HG02571 (cell line): ENCODE measurements at regions not wholly inside any gene's neighbourhood (a gene's known extent, or its start where the extent isn't known, plus 50 kb on each side); places are given as distances from the start of the nearest gene placed in this dataset.
"Not testable (repeated sequence)": the region's sequence is repeated elsewhere in the genome, so short reads cannot be mapped to it uniquely, and the experiment has no call there.

Experiments used
- ATAC-seq: cut with Tn5 transposase; IDR thresholded peaks from one replicate; pipeline ENCODE4 v1.9.1; 2021; ENCODE audit warnings: mild to moderate bottlenecking, moderate library complexity; ENCODE audit not compliant: unreplicated experiment

GRCh38 chr7:41579961-41580935, 122.6 kb downstream of the INHBA start:
- no peak for ATAC-seq

- ATAC-seq = no peak
Measured at GRCh38 chr7:41578700-41579099, 124.2 kb downstream of the INHBA start.

GRCh38 chr7:41576166-41576565, 126.7 kb downstream of the INHBA start:
- ATAC-seq = no peak

- ATAC-seq = no peak
Measured at GRCh38 chr7:41574377-41574776, 128.5 kb downstream of the INHBA start.

- no peak for ATAC-seq
Measured at GRCh38 chr7:41573862-41574261, 129.0 kb downstream of the INHBA start.

- ATAC-seq = no peak
Measured at GRCh38 chr7:41573443-41573842, 129.4 kb downstream of the INHBA start.

- no peak for ATAC-seq
Measured at GRCh38 chr7:41573015-41573414, 129.9 kb downstream of the INHBA start.

GRCh38 chr7:41571573-41571972, 131.3 kb downstream of the INHBA start:
- ATAC-seq = no peak

- no peak for ATAC-seq
Measured at GRCh38 chr7:41570766-41571165, 132.1 kb downstream of the INHBA start.

GRCh38 chr7:41568135-41568534, 134.8 kb downstream of the INHBA start:
- no peak for ATAC-seq

GRCh38 chr7:41567731-41568114, 135.2 kb downstream of the INHBA start:
- no peak for ATAC-seq

GRCh38 chr7:41567031-41567730, 135.7 kb downstream of the INHBA start:
- ATAC-seq = no peak

GRCh38 chr7:41566581-41566980, 136.3 kb downstream of the INHBA start:
- no peak for ATAC-seq

- no peak for ATAC-seq
Measured at GRCh38 chr7:41565655-41566054, 137.2 kb downstream of the INHBA start.

- ATAC-seq = no peak
Measured at GRCh38 chr7:41559426-41559825, 143.5 kb downstream of the INHBA start.

GRCh38 chr7:41554481-41554880, 148.4 kb downstream of the INHBA start:
- ATAC-seq = no peak

- not testable (repeated sequence) for ATAC-seq
Measured at GRCh38 chr7:41550046-41550445, 152.8 kb downstream of the INHBA start.

- ATAC-seq = no peak
Measured at GRCh38 chr7:41544241-41544640, 158.6 kb downstream of the INHBA start.

GRCh38 chr7:41540601-41541000, 162.3 kb downstream of the INHBA start:
- no peak for ATAC-seq

GRCh38 chr7:41538810-41539724, 163.8 kb downstream of the INHBA start:
- no peak for ATAC-seq
